WI38 (cell line): ENCODE measurements at regions not wholly inside any gene's neighbourhood (a gene's known extent, or its start where the extent isn't known, plus 50 kb on each side); places are given as distances from the start of the nearest gene placed in this dataset.

Source experiments
- H3K4me3 ChIP-seq: 2 replicates; pipeline ENCODE4 v1.5.1; 2011; ENCODE audit warnings: low read depth, mild to moderate bottlenecking, control low read depth, low read length
- CTCF ChIP-seq: IDR thresholded peaks from 2 replicates; pipeline ENCODE4 v1.5.1; 2012; ENCODE audit warnings: low read depth, mild to moderate bottlenecking, control low read depth, low read length

- no peak overlapping the region for H3K4me3 ChIP-seq
- no peak for TF ChIP-seq CTCF
Measured at GRCh38 chr7:136179154-136179553, 202.0 kb upstream of the MTPN start.

- H3K4me3 ChIP-seq, result no peak overlapping the region
- no peak for TF ChIP-seq CTCF
Measured at GRCh38 chr7:136174477-136175125, 197.4 kb upstream of the MTPN start.

- no peak overlapping the region for H3K4me3 ChIP-seq
- no peak for TF ChIP-seq CTCF
Measured at GRCh38 chr7:136173874-136174273, 196.7 kb upstream of the MTPN start.

GRCh38 chr7:136171233-136171632, 194.1 kb upstream of the MTPN start:
- TF ChIP-seq CTCF, result no peak
- no peak overlapping the region for H3K4me3 ChIP-seq

GRCh38 chr7:136168821-136169220, 191.7 kb upstream of the MTPN start:
- TF ChIP-seq CTCF, result no peak
- H3K4me3 ChIP-seq, result no peak overlapping the region

GRCh38 chr7:136167991-136168390, 190.8 kb upstream of the MTPN start:
- no peak for TF ChIP-seq CTCF
- no peak overlapping the region for H3K4me3 ChIP-seq

GRCh38 chr7:136166521-136166920, 189.4 kb upstream of the MTPN start:
- no peak for TF ChIP-seq CTCF
- H3K4me3 ChIP-seq, result no peak overlapping the region
